NCI-H748 treated with DMSO at 0.1 percent for 48 hours (cell line): ENCODE measurements at regions not wholly inside any gene's neighbourhood (a gene's known extent, or its start where the extent isn't known, plus 50 kb on each side); places are given as distances from the start of the nearest gene placed in this dataset.

Experiments used
- DNase-seq: peaks from one replicate; lab custom pipeline; 2025; lab: John Stamatoyannopoulos, UW

- DNase-seq = no peak
Measured at GRCh38 chr11:92276773-92277172, 52.2 kb downstream of the FAT3 start.

GRCh38 chr11:92277871-92278270 is 53.3 kb downstream of the FAT3 start:
- no peak for DNase-seq

- DNase-seq = no peak
Measured at GRCh38 chr11:92278791-92279433, 54.3 kb downstream of the FAT3 start.

- DNase-seq = no peak
Measured at GRCh38 chr11:92284107-92284506, 59.5 kb downstream of the FAT3 start.

- no peak for DNase-seq
Measured at GRCh38 chr11:92284558-92284957, 59.9 kb downstream of the FAT3 start.

- DNase-seq = no peak
Measured at GRCh38 chr11:92285776-92286175, 61.2 kb downstream of the FAT3 start.

- no peak for DNase-seq
Measured at GRCh38 chr11:92286709-92287108, 62.1 kb downstream of the FAT3 start.

GRCh38 chr11:92295175-92296137 is 70.8 kb downstream of the FAT3 start:
- DNase-seq = no peak

GRCh38 chr11:92296138-92296515 is 71.5 kb downstream of the FAT3 start:
- DNase-seq = no peak

GRCh38 chr11:92297567-92298553 is 73.2 kb downstream of the FAT3 start:
- no peak for DNase-seq

- DNase-seq = no peak
Measured at GRCh38 chr11:92300876-92301275, 76.3 kb downstream of the FAT3 start.

- DNase-seq = no peak
Measured at GRCh38 chr11:92302770-92303169, 78.2 kb downstream of the FAT3 start.

GRCh38 chr11:92304271-92304670 is 79.7 kb downstream of the FAT3 start:
- DNase-seq = no peak

GRCh38 chr11:92306966-92307510 is 82.4 kb downstream of the FAT3 start:
- no peak for DNase-seq

- no peak for DNase-seq
Measured at GRCh38 chr11:92308366-92308765, 83.7 kb downstream of the FAT3 start.

- no peak for DNase-seq
Measured at GRCh38 chr11:92311616-92312449, 87.2 kb downstream of the FAT3 start.

- no peak for DNase-seq
Measured at GRCh38 chr11:92313784-92314183, 89.2 kb downstream of the FAT3 start.

- no peak for DNase-seq
Measured at GRCh38 chr11:92314499-92314898, 89.9 kb downstream of the FAT3 start.

- DNase-seq = no peak
Measured at GRCh38 chr11:92316106-92316809, 91.6 kb downstream of the FAT3 start.

GRCh38 chr11:92317222-92317621 is 92.6 kb downstream of the FAT3 start:
- DNase-seq = no peak
